ENCODE measurements at regions not wholly inside any gene's neighbourhood (a gene's known extent, or its start where the extent isn't known, plus 50 kb on each side); places are given as distances from the start of the nearest gene placed in this dataset.
A peak's percentile ranks its signal among the peaks of the same experiment; 100 is the strongest.

DNA sequence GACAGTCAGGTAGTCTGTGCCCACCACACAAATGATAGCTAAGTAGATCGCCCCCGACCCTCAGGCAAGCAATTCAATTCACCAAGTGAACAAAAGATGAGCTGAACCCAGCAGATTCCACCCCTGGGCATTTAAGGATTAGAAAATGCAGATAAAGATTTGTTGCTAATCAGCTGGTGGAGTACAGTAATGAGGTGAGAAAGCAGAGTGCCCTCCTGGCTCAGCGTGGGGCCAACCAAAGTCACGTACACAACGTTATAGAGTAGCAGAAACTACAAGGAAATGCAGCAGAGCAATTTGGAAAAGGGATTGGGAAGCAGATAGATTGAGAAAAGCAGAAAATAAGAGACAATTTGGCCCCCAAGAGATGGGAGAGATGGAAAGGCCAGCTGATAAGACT lies 91.2 kb downstream of the SOX9 start:
- no peak for DNase-seq

DNA sequence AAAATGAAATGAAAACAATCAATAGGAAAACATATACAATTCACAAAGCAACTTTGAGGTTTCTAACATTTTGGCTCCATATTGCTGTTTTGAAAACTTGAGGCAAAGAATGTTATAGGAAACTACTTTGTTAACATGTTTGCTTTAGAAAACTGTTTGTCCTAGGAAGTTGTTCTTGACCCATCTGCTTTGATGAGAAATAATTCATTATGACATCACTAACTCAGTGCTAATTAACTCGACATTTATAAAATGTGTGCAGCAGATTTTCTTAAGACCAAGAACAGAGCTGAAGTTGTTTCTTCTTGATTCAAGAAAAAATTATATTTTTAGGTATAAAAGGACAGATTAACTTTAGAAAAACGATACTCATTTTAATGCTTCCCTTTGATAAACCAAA lies 94.7 kb downstream of the SOX9 start:
- no peak for DNase-seq

DNA sequence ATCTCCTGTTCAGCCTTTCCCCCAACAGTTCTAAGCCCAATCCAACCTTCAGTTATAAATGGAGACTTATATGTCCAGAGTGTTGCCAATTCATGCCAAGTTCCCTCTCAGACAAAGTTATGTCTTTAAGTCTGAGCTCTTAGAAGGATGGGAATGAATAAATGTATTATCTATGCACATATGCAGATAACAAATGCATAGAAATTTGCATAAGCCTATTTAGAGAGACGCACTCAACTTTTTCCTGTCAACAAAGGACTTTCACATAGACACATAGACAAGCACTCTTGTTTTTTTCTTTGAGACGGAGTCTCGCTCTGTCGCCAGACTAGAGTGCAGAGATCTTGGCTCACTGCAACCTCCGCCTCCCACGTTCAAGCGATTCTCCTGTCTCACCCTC lies 95.1 kb downstream of the SOX9 start:
- DNase-seq, result no peak

DNA sequence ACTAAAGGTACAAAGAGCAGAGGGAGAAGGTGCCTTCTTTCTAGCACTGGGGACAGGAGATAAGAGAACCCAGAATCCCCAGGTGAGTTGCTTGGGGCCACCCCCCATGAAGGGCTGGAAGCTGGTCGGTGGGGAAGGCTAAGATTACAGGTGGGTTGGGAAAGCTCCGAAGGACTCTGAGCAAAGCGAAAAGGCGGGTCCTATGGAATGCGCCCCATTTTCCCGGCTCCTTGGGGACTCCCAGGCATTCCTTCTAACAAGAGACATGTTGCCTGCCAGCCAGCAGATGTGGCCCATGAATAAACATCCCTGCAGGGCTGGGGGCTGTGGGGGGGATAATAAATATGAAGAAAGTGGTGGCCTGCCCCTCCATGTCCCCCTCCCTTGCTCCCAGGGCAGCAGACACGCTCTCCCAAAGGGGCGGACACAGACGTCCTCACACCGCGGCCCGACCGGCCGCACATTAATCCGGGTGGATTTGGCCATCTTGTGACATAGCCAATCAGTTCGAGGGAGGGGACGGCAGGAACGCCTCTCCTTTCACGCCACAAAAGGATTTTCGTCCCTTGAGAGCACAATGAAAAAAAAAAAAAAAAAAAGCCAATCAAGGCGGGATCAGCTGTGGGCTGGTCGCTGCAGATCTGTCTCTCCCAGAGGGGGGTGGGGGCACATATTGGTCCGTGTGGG lies 98.5 kb downstream of the SOX9 start:
- DNase-seq, result no peak

DNA sequence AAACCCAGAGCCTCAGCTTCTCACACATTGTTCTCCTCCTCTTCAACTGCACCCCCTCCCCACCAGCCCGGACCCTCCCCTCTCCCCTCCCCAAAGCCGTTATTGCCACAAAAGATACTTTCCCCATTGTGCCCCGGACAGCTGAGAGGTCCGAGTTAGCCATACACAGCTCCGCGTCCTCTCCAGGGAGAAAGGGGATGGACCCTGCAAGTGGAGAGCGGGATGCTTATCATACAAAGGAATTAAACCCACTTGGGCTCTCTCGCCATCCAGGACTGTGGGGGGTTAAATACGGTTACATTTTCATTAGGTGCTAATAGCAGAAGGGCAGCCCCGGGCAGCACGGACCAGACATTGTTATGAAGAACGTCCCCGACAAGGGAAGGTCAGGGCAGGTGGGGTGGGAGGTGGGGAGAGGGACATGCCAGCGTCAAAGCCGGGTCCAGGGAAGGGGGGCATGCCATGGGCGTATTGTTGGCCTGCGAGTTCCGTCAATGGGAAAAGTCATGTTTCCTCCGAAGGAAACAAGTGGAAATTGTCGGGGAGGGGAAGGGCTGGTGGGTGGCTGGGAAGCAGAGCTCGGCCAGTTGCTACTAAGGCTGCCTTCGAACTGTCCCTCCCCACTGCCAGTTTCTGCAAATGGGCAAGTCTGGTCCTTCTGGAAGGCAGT lies 99.1 kb downstream of the SOX9 start:
- no peak for DNase-seq

DNA sequence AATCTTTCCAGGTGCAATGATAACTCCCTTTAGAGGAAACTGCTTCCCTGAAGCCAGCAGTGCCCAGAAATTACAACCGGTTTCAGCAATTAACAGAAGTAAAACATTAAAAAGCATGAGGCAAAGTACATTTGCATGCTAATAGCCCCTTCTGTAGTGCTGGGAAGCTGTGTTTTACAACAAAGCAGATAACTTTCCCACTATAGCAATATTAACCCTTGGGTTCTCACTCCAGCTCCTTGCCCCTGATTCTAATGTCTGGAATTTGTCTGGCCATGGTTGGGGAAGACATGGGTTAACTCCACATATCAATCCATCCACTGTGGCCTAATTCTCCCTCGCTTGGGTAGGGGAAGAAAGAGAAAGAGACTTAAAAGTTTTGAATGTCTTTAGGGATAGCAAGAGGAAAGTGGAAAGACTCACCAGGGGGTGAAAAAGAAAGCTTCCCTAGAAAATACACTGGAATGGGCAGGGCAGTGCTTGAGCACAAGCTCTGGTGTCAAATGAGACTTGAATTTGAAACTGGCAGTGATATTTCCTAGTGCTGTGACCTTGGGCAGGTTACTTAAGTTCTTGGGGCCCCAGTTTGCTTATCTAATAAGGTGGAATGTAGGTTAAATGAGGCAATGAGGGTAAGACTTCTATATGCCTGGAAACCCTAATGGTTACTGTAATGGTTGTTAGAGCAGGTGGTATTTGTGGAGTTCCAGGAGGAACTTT lies 102.0 kb downstream of the SOX9 start:
- DNase-seq, result no peak

DNA sequence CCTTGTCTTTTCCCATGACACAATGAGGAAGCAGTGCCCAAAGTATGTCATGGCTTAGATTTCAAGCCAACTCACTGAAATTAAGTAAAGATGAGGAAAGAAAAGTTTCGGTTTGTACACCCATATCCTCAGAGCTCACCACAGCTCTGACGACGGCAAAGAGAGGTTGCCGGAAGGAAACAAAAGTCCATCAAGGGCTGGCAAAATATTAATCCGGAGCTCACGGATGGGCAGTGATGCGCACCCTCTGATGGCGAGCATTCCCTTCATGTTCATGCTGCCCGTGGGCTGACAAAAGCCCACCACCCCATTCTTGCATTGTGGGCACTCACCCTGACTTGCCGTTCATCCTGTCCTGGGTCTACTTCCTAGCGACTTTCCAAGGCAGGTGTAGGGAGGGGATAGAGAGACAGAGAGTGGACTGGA lies 103.1 kb downstream of the SOX9 start:
- no peak for DNase-seq

DNA sequence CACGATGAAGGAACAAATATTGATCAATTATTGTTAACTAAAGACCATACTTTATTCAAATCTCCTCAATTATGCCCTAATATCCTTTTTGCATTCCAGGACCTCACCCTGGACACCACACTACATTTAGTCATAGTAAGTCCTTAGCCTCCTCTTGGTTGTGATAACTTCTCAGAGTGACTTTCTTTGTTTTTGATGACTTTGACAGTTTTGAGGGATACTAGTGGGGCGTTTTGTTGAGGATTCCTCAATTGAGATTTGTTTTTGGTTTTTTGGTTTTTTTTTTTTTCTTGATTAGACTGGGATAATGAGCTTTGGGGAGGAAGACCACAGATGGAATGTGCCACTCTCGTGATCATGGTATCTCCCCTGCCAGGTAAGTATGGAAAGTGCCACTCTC lies 105.5 kb downstream of the SOX9 start:
- no peak for DNase-seq

DNA sequence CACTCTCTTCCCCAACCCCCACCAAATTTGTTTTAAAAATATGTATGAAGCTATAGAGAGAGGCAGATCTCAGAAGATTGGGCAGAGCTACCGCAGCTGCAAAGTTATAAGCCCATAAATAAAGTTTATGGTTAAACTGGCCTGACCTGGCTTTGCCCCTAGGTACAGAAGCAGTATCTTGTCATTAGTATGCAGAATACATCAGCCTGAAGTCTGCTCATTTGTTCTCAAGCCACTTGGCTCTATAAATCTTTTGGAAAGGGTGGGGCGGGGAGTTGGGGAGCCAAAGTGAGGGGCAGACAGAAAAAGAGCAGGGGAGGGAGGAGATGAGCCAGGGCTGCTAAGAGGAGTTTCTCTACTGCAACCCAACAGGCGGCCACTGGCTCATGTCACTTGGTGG lies 113.2 kb downstream of the SOX9 start:
- DNase-seq, result no peak

DNA sequence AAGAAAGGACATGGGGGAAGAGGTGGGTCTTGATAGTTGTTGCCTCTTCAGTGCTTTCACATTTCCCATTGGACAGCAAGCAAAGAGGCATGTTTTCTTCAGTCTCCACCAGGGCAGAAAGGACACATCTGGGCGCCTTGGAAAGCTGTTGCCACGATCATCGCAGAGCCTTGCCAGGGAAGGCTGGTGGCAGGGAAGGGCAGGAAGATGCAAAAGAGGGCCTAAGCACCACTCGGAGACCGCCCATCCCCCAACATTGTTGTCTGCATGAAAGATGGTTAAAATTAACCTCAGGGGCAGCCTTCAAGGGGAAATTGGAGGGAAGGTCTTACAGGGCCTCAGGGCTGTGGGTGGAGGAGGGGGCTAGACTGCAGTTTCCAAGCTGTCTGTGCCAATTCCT lies 114.2 kb downstream of the SOX9 start:
- no peak for DNase-seq

DNA sequence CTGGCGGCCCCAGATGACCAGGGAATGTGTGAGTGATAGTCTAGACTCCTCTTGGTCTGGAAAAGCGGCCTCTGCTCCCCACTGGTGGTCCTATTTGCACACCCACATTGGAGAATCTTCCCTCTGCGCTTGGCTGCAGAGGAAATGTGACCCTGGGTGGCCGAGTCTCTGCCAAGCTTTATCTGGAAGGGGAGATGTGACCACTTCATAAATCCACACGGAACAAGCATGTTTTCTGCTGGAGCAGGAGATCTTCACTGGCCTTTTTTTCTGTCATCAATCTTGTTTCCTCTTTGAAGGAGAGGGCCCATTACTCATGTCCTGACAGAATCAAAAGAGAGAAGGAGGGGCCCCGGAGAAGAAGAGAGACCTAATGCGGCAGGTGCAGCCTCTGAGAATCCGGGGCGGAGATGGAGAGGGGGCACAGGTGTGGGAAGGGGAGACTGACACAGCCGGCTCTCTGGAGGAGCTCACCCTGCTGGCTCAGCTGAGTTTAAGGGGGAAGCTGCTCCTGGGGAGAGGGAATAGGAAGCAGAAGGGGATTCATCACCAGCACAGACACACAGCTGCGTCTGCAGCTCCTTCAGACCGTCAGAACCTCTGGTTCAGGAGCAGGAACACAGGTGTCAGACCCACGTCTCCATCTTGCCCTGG lies 116.3 kb downstream of the SOX9 start:
- DNase-seq, result no peak

DNA sequence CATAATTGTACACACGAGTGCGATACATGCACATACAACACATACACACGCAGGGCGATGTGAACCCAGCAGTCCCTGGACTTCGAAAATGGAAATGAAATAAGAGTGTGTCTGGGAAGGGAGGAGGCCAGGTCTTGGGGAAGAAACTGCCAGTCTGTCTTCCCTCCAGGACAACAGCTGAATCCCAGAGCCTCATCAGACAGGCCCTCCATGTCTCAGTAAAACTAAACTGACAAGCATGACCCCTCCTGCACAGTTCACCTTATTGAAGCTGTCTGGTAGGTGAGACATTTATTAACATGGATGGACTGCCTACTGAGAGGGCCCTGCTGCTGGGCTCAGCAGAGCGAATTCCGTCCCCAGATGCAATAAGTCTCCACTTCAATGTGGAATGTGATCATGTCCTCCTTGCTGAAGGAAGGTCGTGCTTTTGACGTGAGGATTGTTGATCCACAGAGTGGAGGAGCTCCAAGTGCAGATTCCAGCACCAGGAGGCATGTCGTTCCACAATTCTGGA lies 117.4 kb downstream of the SOX9 start:
- DNase-seq, result no peak

DNA sequence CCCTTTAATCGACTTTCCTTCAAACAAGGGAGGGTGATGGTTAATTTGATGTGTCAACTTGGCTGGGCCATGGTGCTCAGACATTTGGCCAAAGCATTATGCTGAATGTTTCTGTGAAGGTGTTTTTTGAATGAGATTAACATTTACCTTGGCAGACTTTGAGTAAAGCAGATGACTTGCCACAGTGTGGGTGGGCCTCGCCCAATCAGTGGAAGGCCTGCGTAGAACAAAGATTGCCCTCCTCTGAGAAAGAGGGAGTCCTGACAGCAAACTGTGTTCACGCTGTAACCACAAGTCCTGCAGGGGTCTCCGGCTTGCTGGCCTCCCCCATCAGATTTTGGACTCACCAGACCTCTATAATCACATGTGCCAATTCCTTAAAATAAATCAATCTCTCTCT lies 118.7 kb downstream of the SOX9 start:
- DNase-seq, result no peak

DNA sequence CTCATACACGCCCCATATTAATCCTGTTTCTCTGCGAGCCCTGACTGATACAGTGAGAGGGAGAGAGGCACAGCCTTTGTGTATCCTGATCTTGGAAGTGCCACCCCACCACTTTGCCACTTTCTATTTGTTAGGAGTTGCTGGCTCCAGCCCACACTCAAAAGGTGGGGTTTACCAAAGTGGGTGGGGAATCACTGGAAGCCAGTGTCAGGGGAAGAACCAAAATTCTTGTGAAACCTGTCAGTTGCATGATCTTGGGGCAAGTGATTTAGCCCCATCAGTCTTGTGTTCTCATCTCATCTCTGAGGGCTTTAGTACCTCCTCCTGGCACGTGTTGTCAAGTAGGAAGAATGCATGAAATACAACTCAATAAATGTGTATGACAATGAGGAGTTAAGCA lies 119.5 kb downstream of the SOX9 start:
- DNase-seq, result no peak

DNA sequence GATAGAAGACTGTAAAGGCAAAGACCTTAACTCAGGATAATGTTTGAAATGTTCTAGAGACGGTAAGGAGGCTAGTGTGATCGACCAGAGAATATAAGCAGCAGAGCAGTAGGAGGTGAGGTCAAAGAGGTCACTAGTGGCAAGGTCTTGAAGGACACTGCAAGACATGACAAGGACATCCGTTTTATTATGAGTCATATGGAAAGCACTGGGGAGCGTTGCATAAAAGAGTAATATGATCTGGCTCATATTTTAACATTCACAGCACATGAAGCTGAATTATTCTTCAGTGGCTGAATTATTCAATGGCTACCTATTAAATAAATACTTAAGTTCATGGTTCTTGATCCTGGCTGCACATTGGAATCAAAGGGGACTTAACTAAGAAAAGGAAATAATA lies 123.7 kb downstream of the SOX9 start:
- DNase-seq, result no peak

DNA sequence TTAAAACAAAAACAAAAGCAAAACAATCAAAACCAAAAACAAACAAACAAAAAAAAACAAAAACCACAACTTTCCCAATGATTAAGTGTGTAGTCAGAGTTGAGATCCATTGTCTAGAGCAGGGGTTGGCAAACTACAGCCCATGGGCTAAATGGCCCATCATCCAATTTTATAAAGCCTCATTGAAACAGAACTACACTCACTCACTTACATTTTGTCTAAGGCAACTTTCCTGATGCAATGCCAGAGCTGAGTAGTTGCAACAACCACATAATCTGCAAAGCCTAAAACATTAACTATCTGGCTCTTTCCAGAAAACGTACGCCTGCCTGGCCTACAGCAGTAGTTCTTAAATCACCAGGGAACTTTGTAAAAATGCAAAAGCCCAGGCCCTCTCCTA lies 124.1 kb downstream of the SOX9 start:
- DNase-seq, result no peak

DNA sequence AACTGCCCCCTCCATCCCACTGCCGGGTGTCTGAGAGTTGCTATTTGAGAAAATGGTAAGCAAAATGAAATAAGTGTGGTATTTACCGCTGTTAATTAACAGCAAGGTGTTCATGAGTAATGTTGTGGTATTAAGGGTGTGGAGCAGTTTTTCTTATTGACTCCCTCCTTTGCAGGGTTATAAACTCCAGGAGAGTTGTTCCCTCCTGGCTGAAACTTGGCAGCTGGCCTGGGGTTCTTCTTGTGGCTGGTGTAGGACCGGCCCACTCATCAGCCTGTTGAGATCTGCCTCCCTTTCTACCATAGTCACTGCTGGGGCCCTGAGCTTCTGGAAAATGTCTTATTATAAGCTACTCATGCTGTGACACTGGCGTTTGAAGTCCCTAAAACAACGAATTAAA lies 128.6 kb downstream of the SOX9 start:
- no peak for DNase-seq

DNA sequence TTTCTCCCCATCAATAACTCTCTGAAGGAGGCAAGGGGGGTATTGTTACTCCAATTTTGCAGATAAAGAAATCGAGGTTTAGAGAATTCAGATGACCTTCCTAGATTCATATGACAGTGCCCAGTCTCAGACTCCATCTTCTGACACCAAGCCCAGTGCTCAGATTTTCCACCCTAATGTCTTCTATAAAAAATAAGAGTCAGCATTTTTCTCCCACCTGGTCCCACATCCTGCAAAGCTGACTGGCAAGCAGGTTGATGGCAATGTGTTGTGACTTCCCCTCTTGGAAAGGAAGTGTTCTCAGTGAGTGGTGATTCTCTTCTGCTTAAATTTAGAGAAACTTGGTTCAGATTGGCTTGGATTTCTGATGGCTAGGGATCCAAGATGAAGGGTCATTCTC lies 129.4 kb downstream of the SOX9 start:
- DNase-seq, result no peak

DNA sequence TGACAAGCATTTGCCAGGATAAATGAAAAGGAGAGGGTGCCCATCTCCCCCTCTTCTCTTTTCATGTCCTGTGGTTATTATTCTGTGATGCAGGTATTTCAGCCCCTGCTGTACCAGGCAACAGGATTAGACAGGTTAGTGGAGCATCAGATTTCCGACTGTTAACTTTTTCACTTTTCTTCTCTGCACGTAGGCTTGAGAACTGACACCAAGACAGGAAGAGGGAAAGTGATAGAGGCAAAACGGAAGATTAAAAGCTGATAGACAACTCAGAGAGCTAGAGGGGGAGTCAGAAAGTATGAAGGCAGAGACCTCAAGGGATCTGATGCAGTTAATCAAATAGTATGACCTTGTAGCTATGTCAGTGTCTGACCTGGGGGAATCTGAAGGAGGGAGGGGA lies 132.8 kb downstream of the SOX9 start:
- no peak for DNase-seq

DNA sequence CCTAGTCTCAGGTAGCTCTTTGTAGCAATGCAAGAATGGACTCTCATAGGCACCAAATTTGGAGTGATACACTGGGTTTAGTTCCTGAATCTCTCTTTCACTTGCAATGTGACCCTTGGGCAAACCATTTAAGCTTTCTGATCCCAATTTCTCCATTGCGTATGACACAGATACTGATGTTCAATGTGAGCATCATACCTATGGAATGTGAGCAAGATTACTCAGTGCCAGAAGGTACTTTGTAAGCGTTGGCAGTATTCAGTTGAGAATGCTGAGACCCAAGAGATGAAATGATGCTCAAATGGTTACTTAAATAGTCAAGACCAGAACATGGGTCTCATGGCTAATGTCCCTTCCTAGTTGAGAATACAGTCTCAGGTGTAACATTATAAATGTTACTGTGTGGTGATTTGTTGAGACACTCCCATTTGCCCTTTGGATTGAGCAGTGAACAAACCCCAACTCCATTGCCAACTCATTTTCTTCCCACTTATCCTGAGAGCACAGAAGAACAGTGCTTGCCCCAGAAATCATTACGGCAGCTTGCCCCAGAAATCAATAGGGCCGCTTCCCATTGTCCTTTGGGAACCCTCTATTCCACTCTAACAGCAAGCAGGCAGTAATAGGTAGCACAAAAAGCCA lies 134.1 kb downstream of the SOX9 start:
- DNase-seq, result no peak

DNA sequence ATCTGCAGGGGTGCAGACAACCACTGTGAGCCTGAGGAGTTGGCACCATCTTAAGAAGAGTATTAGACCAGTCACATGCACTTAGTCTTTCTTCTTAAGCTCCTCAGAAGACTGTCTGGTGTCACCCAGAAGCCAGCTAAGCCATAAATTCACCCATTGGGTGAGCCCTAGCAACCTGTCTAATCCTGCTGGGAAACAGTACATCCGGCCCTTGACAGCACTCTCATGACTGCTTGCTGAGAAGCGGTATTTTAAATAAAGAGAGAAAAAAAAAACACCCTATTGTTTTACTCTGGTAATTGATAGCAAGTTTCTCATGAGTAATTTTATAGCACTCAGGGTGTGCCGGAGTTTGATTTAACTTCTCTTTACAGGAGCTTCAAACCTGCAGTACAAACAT lies 134.7 kb downstream of the SOX9 start:
- peak; percentile 28 for DNase-seq

DNA sequence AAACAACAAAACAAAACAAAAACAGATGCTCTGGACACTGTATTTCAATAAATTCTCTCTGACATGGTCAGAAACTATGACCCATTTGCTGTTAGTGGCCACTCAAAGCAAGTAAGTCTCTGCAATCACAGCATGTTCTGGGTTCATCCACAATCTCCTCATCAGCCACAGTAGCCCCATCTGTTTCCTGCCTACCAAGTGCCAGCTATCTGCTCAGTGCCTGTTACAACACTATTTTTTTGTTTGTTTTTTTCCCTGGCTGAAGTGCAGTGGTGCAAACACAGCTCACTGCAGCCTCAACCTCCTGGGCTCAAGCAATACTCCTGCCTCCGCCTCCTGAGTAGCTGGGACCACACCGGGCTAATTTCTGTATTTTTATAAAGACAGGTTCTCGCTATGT lies 137.9 kb downstream of the SOX9 start:
- DNase-seq, result no peak

DNA sequence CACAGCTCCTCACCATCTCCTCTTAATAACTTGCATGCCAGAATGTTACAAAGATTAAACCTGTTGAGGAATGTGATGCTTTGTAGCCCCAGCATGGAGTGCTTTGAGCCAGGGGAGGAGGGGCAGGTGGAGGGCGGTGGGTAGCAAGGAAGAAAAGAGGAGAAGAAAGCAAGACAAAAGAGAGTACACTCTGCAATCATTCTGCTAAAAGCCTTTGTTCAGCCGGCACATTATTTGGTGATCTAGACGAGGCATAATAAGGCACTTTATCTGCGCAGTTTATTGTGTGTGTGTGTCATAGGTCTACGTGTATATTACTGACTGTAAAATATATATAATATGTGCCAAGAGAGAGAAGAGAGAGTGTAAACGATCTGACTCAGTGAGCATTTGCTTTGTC lies 139.1 kb downstream of the SOX9 start:
- DNase-seq, result peak; percentile 27
